B cell (primary cell): ENCODE measurements at regions not wholly inside any gene's neighbourhood (a gene's known extent, or its start where the extent isn't known, plus 50 kb on each side); places are given as distances from the start of the nearest gene placed in this dataset.

ENCODE experiments used
- ATAC-seq: fragments of 200-7000 bp; cut with Tn5 transposase; one replicate; pipeline ENCODE4 v1.10.0; 2021; ENCODE audit warnings: low read depth, mild to moderate bottlenecking, moderate number of reproducible peaks, moderate library complexity
- CTCF ChIA-PET: fragments of 350-600 bp; sonication (Branson Sonifier 250); formaldehyde crosslinking; loops from one replicate; lab custom pipeline; 2021; ENCODE audit warnings: antibody characterized with exemption, inconsistent platforms; lab: Charles Lee
- POLR2A ChIA-PET: fragments of 350-600 bp; sonication (Branson Sonifier 250); formaldehyde crosslinking; loops from one replicate; lab custom pipeline; 2021; ENCODE audit warnings: antibody characterized with exemption; lab: Charles Lee
- DNase-seq: peaks from one replicate; pipeline ENCODE4 v3.0.0; 2013
- H2AFZ ChIP-seq: 2 replicates; pipeline ENCODE4 v1.6.1; 2012; ENCODE audit warnings: mild to moderate bottlenecking, low read depth, low read length; ENCODE audit not compliant: insufficient read depth, poor library complexity, severe bottlenecking
- H3K27ac ChIP-seq, 2 donors: 1 replicate in 1 of 2; 2 replicates in 1 of 2; pipeline ENCODE4 v1.5.1; 2012 to 2013; ENCODE audit warnings: low read length in 2 of 2, mild to moderate bottlenecking in 2 of 2, moderate library complexity in 1 of 2
- H3K27me3 ChIP-seq, 4 experiments: fragments of 200-600 bp in 1 of 4; sonication (generic) in 1 of 4; replicated peaks in 1 of 4; 1 replicate in 2 of 4; 2 replicates in 2 of 4; pipeline versions ENCODE4 v1.6.1 to v1.7.0; 2013 to 2016; ENCODE audit warnings: low read length in 3 of 4, mild to moderate bottlenecking in 2 of 4, mixed read lengths in 1 of 4, moderate library complexity in 1 of 4; ENCODE audit not compliant: insufficient read depth in 4 of 4, control insufficient read depth in 3 of 4; ENCODE audit errors: control extremely low read depth in 1 of 4
- H3K36me3 ChIP-seq, 2 experiments: replicated peaks in 1 of 2; 1 replicate in 1 of 2; 2 replicates in 1 of 2; pipeline versions ENCODE4 v1.6.1 to v1.7.1; 2013; ENCODE audit warnings: low read length in 1 of 2; ENCODE audit not compliant: insufficient read depth in 2 of 2, control insufficient read depth in 1 of 2; ENCODE audit errors: control extremely low read depth in 1 of 2, extremely low read depth in 1 of 2
- H3K4me1 ChIP-seq, 2 donors: fragments of 200-600 bp in 1 of 2; sonication (generic) in 1 of 2; 1 replicate in 1 of 2; 2 replicates in 1 of 2; pipeline versions ENCODE4 v1.5.1 to v1.6.1; 2013 to 2017; ENCODE audit warnings: low read length in 2 of 2; ENCODE audit not compliant: control insufficient read depth in 2 of 2, insufficient read depth in 2 of 2
- H3K4me2 ChIP-seq: replicated peaks from 2 replicates; pipeline ENCODE3; 2012; ENCODE audit warnings: mild to moderate bottlenecking, low read depth, low read length; ENCODE audit not compliant: poor library complexity, severe bottlenecking
- H3K4me3 ChIP-seq, 5 experiments: fragments of 200-600 bp in 1 of 5; sonication (generic) in 1 of 5; 1 replicate in 3 of 5; 2 replicates in 2 of 5; pipeline versions ENCODE4 v1.5.1 to v1.7.0; 2011 to 2016; ENCODE audit warnings: low read length in 4 of 5, mild to moderate bottlenecking in 4 of 5, low read depth in 2 of 5, control low read depth in 1 of 5, moderate library complexity in 1 of 5; ENCODE audit not compliant: insufficient read depth in 1 of 5; ENCODE audit errors: control extremely low read depth in 1 of 5, extremely low read depth in 1 of 5
- H3K79me2 ChIP-seq: fragments of 200-600 bp; sonication (generic); one replicate; pipeline ENCODE4 v1.6.0; 2016; ENCODE audit warnings: low read length; ENCODE audit not compliant: control insufficient read depth, insufficient read depth
- H3K9ac ChIP-seq: fragments of 200-600 bp; sonication (generic); 2 replicates; pipeline ENCODE4 v1.6.1; 2017; ENCODE audit warnings: mild to moderate bottlenecking, low read length, moderate library complexity
- H3K9me3 ChIP-seq, 3 donors: one replicate each; pipeline versions ENCODE4 v1.6.1 to v1.7.1; 2013; ENCODE audit warnings: low read length in 2 of 3; ENCODE audit not compliant: control insufficient read depth in 2 of 3, insufficient read depth in 1 of 3; ENCODE audit errors: control extremely low read depth in 1 of 3
- H4K20me1 ChIP-seq: 2 replicates; pipeline ENCODE4 v1.6.0; 2012; ENCODE audit warnings: mild to moderate bottlenecking, low read length; ENCODE audit not compliant: insufficient read depth, control insufficient read depth, poor library complexity, severe bottlenecking
- H3K27ac Mint-ChIP-seq: one replicate; pipeline ENCODE4 v1.8.0; 2021; ENCODE audit warnings: mixed read lengths
- H3K27me3 Mint-ChIP-seq: one replicate; pipeline ENCODE4 v1.8.0; 2021; ENCODE audit warnings: mixed read lengths
- H3K4me1 Mint-ChIP-seq: one replicate; pipeline ENCODE4 v1.8.0; 2021; ENCODE audit warnings: mixed read lengths
- H3K4me3 Mint-ChIP-seq: one replicate; pipeline ENCODE4 v1.8.0; 2021; ENCODE audit warnings: mixed read lengths
- H3K9me3 Mint-ChIP-seq: one replicate; pipeline ENCODE4 v1.8.0; 2022; ENCODE audit warnings: mixed read lengths; ENCODE audit not compliant: insufficient read depth
- CTCF ChIP-seq: fragments of 200-600 bp; IDR thresholded peaks from one replicate; pipeline ENCODE4 v1.8.0; 2022; ENCODE audit warnings: antibody characterized with exemption, mild to moderate bottlenecking
- EZH2 ChIP-seq: IDR thresholded peaks from 2 replicates; pipeline ENCODE4 v1.6.1; 2012; ENCODE audit warnings: borderline replicate concordance, low read depth, mild to moderate bottlenecking, moderate library complexity, low read length; ENCODE audit not compliant: insufficient read depth, poor library complexity, severe bottlenecking
- WGBS: methylation state at CpG from one replicate; pipeline ENCODE4 v1.1.5; 2013; ENCODE audit warnings: missing lambda C conversion rate; ENCODE audit not compliant: insufficient coverage; 5-methylcytosine and 5-hydroxymethylcytosine counted together
- intact Hi-C: fragments of 100-400 bp; cut with micrococcal nuclease; formaldehyde crosslinking; loops from one replicate; pipeline ENCODE4 v1.10.0; 2022

DNA sequence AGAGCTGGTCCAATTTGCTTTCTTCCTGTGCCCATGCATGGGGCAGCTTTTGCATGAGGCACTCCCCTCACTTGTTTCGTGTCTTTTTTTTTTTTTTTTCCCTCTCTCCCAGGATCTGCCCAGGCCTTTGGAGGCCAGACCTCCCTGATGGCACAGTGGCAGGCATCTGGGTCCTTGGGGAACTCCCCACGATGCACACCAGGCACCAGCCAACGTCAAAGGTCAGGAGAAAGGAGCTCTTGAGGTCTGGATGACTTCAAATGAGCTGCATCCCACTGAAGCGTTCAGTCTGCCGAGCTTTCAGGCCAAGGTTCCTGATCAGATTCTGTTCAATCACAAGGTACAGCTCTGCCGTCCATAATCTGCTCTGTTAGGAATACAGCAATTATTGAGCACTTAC, 97.2 kb upstream of the CARD11 start:
- no peak overlapping the region for H3K4me3 Mint-ChIP-seq
- intact Hi-C loops = no loop called here
- peaks cover 11% of the 10 kb centered on the region for H3K27me3 Mint-ChIP-seq
- Histone ChIP-seq H3K9ac (no peak overlapping the region), H3K4me3 (no peak overlapping the region), H3K79me2 (no peaks in the 10 kb centered on the region), H2AFZ (no peak overlapping the region), H3K27ac (no peak overlapping the region), H4K20me1 (no peaks in the 10 kb centered on the region), H3K4me2 (no peak overlapping the region), H3K9me3 (peaks cover 0 to 4% (median 0%) of the 10 kb centered on the region in 3 donors), H3K36me3 (no peaks in the 10 kb centered on the region), H3K27me3 (no peaks in the 10 kb centered on the region), H3K4me1 (no peaks in the 10 kb centered on the region)
- 75% methylated on average over 4 of the region's 6 CpGs for WGBS
- H3K27ac Mint-ChIP-seq = no peak overlapping the region
- ChIA-PET POLR2A (interaction anchor here (0.7 kb wide), 1 partner anchor 238 kb away, joined by 8 read pairs; no protein-coding TSS in a partner anchor), CTCF (no interaction called here)
- no peaks in the 10 kb centered on the region for H3K9me3 Mint-ChIP-seq
- DNase-seq (no peak), ATAC-seq (no peak)
- TF ChIP-seq EZH2 = no peak
- no peak for TF ChIP-seq CTCF
- peaks cover 7% of the 10 kb centered on the region for H3K4me1 Mint-ChIP-seq

GRCh38 chr7:3141326-3141725, 97.7 kb upstream of the CARD11 start:
- Histone ChIP-seq H3K4me2 (no peak overlapping the region), H3K36me3 (no peaks in the 10 kb centered on the region), H2AFZ (no peak overlapping the region), H3K9ac (no peak overlapping the region), H3K4me3 (no peak overlapping the region), H3K27ac (no peak overlapping the region), H3K27me3 (no peaks in the 10 kb centered on the region), H4K20me1 (no peaks in the 10 kb centered on the region), H3K4me1 (no peaks in the 10 kb centered on the region), H3K9me3 (peaks cover 0 to 4% (median 0%) of the 10 kb centered on the region in 3 donors), H3K79me2 (no peaks in the 10 kb centered on the region)
- POLR2A ChIA-PET = interaction anchor here (0.7 kb wide), 1 partner anchor 238 kb away, joined by 8 read pairs; no protein-coding TSS in a partner anchor
- intact Hi-C loops = no loop called here
- H3K27me3 Mint-ChIP-seq = peaks cover 8% of the 10 kb centered on the region
- no peak overlapping the region for H3K4me3 Mint-ChIP-seq
- peaks cover 7% of the 10 kb centered on the region for H3K4me1 Mint-ChIP-seq
- ATAC-seq (no peak), DNase-seq (no peak)
- H3K27ac Mint-ChIP-seq = no peak overlapping the region
- TF ChIP-seq EZH2 (no peak), CTCF (no peak)
- no peaks in the 10 kb centered on the region for H3K9me3 Mint-ChIP-seq
- WGBS = 96% methylated on average over 6 of the region's 7 CpGs
- CTCF ChIA-PET = no interaction called here
